Left lung (tissue), 4 donors: ENCODE measurements at regions not wholly inside any gene's neighbourhood (a gene's known extent, or its start where the extent isn't known, plus 50 kb on each side); places are given as distances from the start of the nearest gene placed in this dataset.

ENCODE experiments used
- ATAC-seq: fragments of 200-7000 bp; cut with Tn5 transposase; one replicate; pipeline ENCODE4 v1.9.1; 2020; ENCODE audit warnings: moderate library complexity
- DNase-seq, 4 donors: peaks; one replicate each; pipeline ENCODE4 v3.0.0-alpha.2; 2013 to 2020
- H3K27ac ChIP-seq, 2 donors: fragments of 200-600 bp; sonication (generic) in 1 of 2; one replicate each; pipeline versions ENCODE4 v1.5.0 to v1.8.0; 2020 to 2021
- H3K27me3 ChIP-seq, 2 donors: fragments of 200-600 bp; sonication (generic) in 1 of 2; one replicate each; pipeline versions ENCODE4 v1.5.0 to v1.8.0; 2020 to 2021
- H3K36me3 ChIP-seq, 2 donors: fragments of 200-600 bp; sonication (generic) in 1 of 2; one replicate each; pipeline versions ENCODE4 v1.5.0 to v1.8.0; 2020 to 2021
- H3K4me1 ChIP-seq, 2 donors: fragments of 200-600 bp; one replicate each; pipeline ENCODE4 v1.8.0; 2021
- H3K4me3 ChIP-seq, 2 donors: fragments of 200-600 bp; sonication (generic) in 1 of 2; one replicate each; pipeline versions ENCODE4 v1.5.0 to v1.8.0; 2020 to 2021; ENCODE audit warnings: mild to moderate bottlenecking in 1 of 2
- H3K9me3 ChIP-seq, 2 donors: fragments of 200-600 bp; sonication (generic) in 1 of 2; one replicate each; pipeline versions ENCODE4 v1.5.0 to v1.8.0; 2020 to 2021
- intact Hi-C, 2 donors: fragments of 100-400 bp; cut with DNase I; formaldehyde crosslinking; loops; one replicate each; pipeline versions ENCODE4 v1.11.2 to v1.14.2; 2022
- TF ChIP-seq, protein P1 (sequence below), 2 donors: fragments of 200-600 bp; sonication (generic) in 1 of 2; IDR thresholded peaks; one replicate each; pipeline versions ENCODE4 v1.5.0 to v1.8.0; 2021; ENCODE audit warnings: antibody characterized with exemption in 2 of 2
- donor health status: DM: no; HTN: yes; CAD: no.
- donor health status: DM: no; HTN: no; CAD: no.

GRCh38 chr6:157754351-157754750, 68.7 kb upstream of the SNX9 start:
- H3K36me3 ChIP-seq = no peaks in the 10 kb centered on the region
- DNase-seq = no peak
- H3K4me1 ChIP-seq = peaks cover 0 to 24% of the 10 kb centered on the region in 2 donors
- H3K9me3 ChIP-seq = peaks cover 0 to 3% of the 10 kb centered on the region in 2 donors
- intact Hi-C loops = no loop called here
- TF ChIP-seq, protein P1, sequence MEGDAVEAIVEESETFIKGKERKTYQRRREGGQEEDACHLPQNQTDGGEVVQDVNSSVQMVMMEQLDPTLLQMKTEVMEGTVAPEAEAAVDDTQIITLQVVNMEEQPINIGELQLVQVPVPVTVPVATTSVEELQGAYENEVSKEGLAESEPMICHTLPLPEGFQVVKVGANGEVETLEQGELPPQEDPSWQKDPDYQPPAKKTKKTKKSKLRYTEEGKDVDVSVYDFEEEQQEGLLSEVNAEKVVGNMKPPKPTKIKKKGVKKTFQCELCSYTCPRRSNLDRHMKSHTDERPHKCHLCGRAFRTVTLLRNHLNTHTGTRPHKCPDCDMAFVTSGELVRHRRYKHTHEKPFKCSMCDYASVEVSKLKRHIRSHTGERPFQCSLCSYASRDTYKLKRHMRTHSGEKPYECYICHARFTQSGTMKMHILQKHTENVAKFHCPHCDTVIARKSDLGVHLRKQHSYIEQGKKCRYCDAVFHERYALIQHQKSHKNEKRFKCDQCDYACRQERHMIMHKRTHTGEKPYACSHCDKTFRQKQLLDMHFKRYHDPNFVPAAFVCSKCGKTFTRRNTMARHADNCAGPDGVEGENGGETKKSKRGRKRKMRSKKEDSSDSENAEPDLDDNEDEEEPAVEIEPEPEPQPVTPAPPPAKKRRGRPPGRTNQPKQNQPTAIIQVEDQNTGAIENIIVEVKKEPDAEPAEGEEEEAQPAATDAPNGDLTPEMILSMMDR (IDR thresholded peaks at IDR 0.05) = no peak
- H3K27me3 ChIP-seq = peaks cover 0 to 14% of the 10 kb centered on the region in 2 donors
- no peak for ATAC-seq
- H3K27ac ChIP-seq = no peak overlapping the region
- no peak overlapping the region for H3K4me3 ChIP-seq

GRCh38 chr6:157755032-157755745, 67.9 kb upstream of the SNX9 start:
- intact Hi-C loops = loop anchor here in 1 of 2 donors (5.0 kb wide), 1 partner anchor 122 kb away; no protein-coding TSS in a partner anchor
- Histone ChIP-seq H3K36me3 (no peaks in the 10 kb centered on the region), H3K4me1 (peaks cover 0 to 24% of the 10 kb centered on the region in 2 donors), H3K4me3 (no peak overlapping the region), H3K27me3 (peaks cover 0 to 14% of the 10 kb centered on the region in 2 donors), H3K27ac (no peak overlapping the region), H3K9me3 (peaks cover 0 to 3% of the 10 kb centered on the region in 2 donors)
- TF ChIP-seq, protein P1 (IDR thresholded peaks at IDR 0.05) = no peak
- ATAC-seq = no peak
- DNase-seq = no peak

DNA sequence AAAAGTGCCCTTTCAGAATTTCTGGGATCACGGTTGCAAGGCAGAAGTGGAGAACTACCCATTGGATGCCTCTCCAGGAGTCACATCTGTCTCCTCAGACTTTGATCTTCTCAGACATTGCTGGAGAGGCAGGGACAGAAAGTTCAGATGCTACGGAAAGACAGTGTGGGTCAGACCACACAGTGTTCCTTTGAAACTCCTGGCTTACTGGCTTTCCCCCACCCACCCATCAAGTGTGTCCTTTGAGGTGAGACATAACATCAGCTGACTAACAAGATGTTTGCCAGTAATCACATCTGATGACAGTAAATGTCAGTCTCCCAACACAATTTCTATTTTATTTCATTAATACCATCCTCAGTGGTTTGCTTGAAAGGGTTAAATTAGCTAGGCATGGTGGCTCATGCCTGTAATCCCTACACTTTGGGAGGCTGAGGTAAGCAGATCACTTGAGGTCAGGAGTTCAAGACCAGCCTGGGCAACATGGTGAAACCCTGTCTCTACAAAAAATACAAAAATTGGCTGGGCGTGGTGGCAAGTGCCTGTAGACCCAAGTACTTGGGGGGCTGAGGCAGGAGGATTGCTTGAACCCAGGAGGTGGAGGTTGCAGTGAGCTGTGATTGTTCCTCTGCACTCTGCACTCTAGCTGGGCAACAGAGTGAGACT, 67.2 kb upstream of the SNX9 start:
- no peak for ATAC-seq
- intact Hi-C loops = loop anchor here in 1 of 2 donors (5.0 kb wide), 1 partner anchor 121 kb away; no protein-coding TSS in a partner anchor
- peaks cover 0 to 14% of the 10 kb centered on the region in 2 donors for H3K27me3 ChIP-seq
- no peak overlapping the region for H3K27ac ChIP-seq
- TF ChIP-seq, protein P1 (IDR thresholded peaks at IDR 0.05) = no peak
- no peak overlapping the region for H3K4me3 ChIP-seq
- no peak for DNase-seq
- H3K4me1 ChIP-seq = peaks cover 5 to 31% of the 10 kb centered on the region in 2 donors
- no peaks in the 10 kb centered on the region for H3K36me3 ChIP-seq
- peaks cover 0 to 3% of the 10 kb centered on the region in 2 donors for H3K9me3 ChIP-seq

GRCh38 chr6:157756708-157757429, 66.2 kb upstream of the SNX9 start:
- ATAC-seq (peak; percentile 95), DNase-seq (peak; percentile 80 to 90 (median 84))
- Histone ChIP-seq H3K9me3 (peaks cover 0 to 3% of the 10 kb centered on the region in 2 donors), H3K4me3 (no peak overlapping the region), H3K4me1 (peaks cover 7 to 41% of the 10 kb centered on the region in 2 donors), H3K27ac (no peak overlapping the region), H3K36me3 (no peaks in the 10 kb centered on the region), H3K27me3 (peaks cover 0 to 14% of the 10 kb centered on the region in 2 donors)
- TF ChIP-seq, protein P1 (IDR thresholded peaks at IDR 0.05) = peak; percentile 73 to 74
- intact Hi-C loops = loop anchor here in 1 of 2 donors (5.0 kb wide), 1 partner anchor 120 kb away; no protein-coding TSS in a partner anchor
